HL-60/S4 treated with retinoic acid at 250 ng/mL for 4 days and 3 days (cell line): ENCODE measurements at regions not wholly inside any gene's neighbourhood (a gene's known extent, or its start where the extent isn't known, plus 50 kb on each side); places are given as distances from the start of the nearest gene placed in this dataset.
"Not testable (repeated sequence)": the region's sequence is repeated elsewhere in the genome, so short reads cannot be mapped to it uniquely, and the experiment has no call there.

Experiments
- in situ Hi-C: fragments of 300-500 bp; cut with MboI; formaldehyde crosslinking; loops from 2 replicates; pipeline ENCODE4 v1.7.0; 2022; ENCODE audit warnings: low sequenced_read_pairs

GRCh38 chr6:16953446-16953845, 148.4 kb upstream of the STMND1 start:
- in situ Hi-C loops, result loop anchor here (25.0 kb wide), 1 partner anchor 616 kb away; no protein-coding TSS in a partner anchor

GRCh38 chr6:16950825-16951495, 150.9 kb upstream of the STMND1 start:
- in situ Hi-C loops, result loop anchor here (25.0 kb wide), 1 partner anchor 614 kb away; no protein-coding TSS in a partner anchor

- in situ Hi-C loops, result loop anchor here (25.0 kb wide), 1 partner anchor 613 kb away; no protein-coding TSS in a partner anchor
Observed at GRCh38 chr6:16950302-16950701, 151.5 kb upstream of the STMND1 start.

DNA sequence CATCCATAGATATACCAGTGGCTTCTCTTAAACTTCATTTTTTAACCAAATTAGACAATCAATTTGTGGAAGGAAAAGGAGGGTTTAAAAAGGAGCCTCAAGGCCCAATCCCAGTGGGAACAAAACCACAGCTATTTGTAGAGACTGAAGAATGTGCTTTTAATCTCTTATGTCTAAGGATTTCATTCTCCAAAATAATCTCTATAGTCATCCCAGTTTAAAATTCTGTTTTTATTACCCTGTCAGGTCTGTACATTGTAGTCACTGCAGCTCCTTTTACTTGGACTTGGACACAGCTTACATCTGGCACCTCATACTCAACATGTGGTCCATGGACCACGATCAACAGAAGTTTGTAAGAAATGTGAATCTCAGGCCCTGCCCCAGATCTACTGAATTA, 152.1 kb upstream of the STMND1 start:
- in situ Hi-C loops, result loop anchor here (25.0 kb wide), 1 partner anchor 612 kb away; no protein-coding TSS in a partner anchor

- in situ Hi-C loops, result no loop called here
Observed at GRCh38 chr6:16948396-16948795, 153.5 kb upstream of the STMND1 start.

- in situ Hi-C loops, result no loop called here
Observed at GRCh38 chr6:16947375-16948015, 154.4 kb upstream of the STMND1 start.

- in situ Hi-C loops, result no loop called here
Observed at GRCh38 chr6:16944596-16944995, 157.3 kb upstream of the STMND1 start.

DNA sequence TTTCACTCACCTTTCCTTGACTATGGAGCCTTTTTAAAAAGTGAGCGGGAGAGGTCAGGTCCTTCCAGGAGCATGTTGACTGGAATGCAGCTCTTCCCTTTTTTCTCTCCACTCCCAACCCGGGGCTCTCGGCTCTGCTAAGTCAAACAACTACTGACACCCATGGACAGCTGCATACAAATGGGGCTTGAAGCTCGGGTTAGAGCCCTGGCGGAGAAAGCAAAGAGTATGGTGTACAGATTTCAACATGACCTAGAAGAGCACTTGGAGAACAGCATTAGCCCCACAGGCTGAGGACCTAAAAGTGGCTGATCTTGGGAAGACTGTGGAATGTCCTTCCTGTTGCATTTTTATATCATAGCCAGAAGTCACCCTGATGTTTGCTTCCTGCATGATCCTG, 162.0 kb upstream of the STMND1 start:
- in situ Hi-C loops, result no loop called here

- in situ Hi-C loops, result no loop called here
Observed at GRCh38 chr6:16939351-16939750, 162.5 kb upstream of the STMND1 start.

- in situ Hi-C loops, result no loop called here
Observed at GRCh38 chr6:16936893-16937292, 165.0 kb upstream of the STMND1 start.

DNA sequence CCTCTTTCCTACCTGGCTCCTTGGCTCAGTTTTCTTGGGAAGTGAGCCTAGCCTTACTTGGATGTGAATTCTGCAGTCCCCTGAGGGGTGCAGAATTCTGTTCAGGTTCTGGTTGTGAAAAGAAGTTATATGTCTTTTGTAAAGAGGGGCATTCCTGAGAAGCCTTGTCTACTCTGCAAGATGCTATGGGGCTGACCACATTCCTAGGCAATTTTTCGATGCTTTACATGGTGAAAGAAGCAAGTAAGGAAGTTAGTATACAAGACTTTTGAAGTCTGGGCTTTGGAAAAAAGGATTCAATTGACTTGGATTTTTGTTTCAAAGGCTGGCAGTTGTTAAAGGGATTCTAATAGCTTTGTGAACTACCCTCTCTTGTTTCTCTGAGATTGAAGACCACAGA, 167.9 kb upstream of the STMND1 start:
- in situ Hi-C loops, result no loop called here

DNA sequence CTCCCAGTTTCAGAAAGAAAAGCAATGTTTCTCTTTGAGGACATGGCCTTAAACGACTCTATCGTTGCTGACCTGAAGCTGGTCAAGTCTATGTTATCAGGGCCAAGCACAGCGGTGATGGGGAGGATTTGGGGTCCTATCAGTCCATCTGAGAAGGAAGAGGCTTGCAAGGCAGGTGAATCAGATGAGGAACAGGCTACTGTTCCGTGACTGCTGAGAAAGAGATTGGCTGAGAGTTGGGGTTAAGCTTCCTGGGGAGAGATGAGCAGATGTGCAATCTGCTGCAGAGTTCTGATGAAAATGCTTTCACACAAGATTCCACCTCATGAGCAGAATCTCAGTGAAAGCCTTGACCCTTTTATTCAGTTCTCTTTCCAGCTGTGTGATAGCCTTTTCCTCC, 168.3 kb upstream of the STMND1 start:
- in situ Hi-C loops, result no loop called here

DNA sequence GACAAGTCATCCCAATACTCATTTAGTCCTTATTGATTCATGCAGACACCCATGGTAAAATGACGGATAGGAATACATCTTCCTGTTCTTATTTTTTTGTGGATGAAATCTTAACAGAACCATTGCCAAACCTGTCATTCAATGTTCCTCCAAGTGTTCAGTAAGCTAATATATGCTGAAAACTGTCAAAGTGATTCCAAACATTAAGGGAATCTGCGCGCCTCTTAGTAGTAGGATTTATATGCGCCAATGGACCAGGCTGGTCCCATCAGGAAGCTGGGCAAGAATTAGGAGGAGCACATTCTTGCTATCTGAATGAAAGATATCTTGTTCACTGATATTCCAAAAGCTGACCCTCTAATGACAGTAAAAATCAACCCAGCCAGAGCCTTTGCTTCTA, 168.9 kb upstream of the STMND1 start:
- in situ Hi-C loops, result no loop called here

DNA sequence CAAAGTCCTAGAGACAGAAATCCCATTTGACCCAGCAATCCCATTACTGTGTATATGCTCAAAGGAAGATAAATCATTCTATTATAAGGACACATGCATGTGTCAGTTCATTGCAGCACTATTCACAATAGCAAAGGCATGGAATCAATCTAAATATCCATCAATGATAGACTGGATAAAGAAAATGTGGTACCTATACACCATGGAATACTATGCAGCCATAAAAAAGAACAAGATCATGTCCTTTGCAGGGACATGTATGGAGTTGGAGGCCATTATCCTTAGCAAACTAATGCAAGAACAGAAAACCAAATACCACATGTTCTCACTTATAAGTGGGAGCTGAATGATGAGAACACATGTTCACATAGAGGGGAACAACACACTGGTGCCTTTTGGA, 169.8 kb upstream of the ATXN1 start:
- in situ Hi-C loops, result not testable (repeated sequence)

GRCh38 chr6:16930432-16930831, 169.2 kb upstream of the ATXN1 start:
- in situ Hi-C loops, result no loop called here

DNA sequence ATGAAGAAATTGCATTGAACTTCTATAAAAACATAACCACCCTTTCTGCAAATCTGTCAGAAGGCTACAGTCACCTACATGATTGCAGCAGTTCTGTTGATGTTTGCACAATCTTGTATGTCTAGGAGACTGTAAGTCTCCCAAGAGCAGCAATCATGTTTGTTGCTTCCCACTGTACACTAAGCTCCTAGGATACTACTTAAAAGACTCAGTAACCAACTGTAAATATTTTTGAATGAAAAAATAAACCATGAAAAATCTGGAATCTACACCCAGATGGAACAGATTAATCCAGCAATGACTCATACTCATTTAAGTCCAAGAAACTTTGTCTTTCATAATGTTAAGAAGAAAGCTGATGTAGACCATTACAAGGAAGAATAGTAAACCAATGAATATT, 168.5 kb upstream of the ATXN1 start:
- in situ Hi-C loops, result no loop called here

DNA sequence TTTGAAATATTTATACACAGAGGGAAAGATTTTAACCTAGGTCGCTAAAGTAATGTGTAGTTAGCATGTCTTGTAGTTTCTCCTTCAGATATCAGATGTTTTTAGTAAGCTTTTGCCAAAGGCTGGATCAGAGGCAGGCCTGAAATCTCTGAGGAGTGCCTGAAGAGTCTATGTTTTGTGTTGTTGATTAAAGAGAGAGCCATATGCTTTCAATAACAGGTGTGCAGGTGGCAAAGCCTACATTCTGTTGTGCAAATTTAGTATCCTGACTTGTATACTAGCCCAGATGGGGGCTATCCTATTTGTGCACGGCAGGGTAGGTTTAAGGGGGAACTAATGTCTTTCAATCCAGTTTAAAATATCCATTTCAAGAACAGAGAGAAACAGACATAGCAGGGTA, 167.1 kb upstream of the ATXN1 start:
- in situ Hi-C loops, result no loop called here

- in situ Hi-C loops, result no loop called here
Observed at GRCh38 chr6:16927205-16927604, 165.9 kb upstream of the ATXN1 start.

GRCh38 chr6:16925461-16925860, 164.2 kb upstream of the ATXN1 start:
- in situ Hi-C loops, result no loop called here

DNA sequence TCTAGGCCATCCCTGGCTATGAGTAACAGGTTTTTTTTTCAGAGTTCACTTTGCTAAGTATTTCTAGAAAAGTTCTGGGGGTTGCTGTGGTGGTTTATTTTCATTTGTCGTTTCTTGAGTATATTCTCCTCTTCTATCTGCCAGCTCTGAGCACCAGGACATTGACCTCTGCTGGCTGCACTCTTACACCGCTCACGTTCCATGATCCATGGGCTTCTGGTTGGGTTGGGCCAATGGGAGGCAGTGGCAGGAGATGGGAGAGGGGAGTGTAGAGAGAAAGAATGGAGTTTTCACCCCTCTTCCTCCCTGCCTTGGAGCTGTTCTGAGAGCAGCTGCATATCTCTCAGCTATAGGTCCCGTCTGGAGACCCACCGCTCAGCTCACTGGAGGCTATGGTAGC, 161.0 kb upstream of the ATXN1 start:
- in situ Hi-C loops, result no loop called here

DNA sequence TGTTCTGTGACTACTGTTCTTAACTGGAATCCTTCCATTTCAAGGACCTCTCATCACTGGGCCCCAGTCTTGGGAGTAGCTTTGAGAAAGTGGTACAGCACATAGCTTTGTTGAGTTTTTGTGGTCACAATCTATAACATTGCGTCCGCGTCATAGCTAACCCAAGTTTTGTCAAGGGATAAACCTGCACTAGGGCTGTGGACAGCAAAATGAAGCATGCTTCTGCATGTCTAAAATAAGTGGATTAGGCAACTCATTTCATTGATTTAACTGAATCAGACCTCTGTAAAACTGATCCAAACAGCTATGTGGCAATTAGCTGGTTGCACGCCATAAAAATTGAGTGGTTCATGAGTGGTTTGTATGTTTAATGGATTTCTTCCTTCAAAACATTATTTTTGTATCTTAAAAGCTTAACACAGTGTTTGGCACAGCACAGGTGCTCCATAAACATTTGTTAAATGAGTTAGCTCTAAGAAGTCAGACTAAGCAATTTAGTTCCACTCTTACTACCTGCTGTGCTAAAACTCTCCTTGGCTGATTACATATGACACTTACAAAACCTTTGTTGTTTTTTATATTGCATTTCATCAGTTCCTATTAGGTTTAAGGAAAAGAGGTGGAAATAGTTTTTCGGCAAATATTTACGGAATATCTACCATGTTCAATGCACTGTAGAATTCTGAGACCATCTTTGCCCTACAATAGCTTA, 160.3 kb upstream of the ATXN1 start:
- in situ Hi-C loops, result no loop called here

DNA sequence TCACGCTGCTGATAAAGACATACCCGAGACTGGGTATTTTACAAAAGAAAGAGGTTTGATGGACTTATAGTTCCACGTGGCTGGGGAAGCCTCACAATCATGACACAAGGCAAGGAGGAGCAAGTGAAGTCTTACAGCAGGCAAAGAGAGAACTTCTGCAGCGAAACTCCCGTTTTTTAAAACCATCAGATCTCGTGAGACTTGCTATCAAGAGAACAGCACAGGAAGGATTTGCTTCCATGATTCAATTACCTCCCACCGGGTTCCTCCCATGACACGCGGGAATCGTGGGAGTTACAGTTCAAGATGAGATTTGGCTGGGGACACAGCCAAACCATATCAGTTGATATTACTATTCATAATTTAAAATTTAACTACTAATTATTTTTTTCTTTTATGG, 157.3 kb upstream of the ATXN1 start:
- in situ Hi-C loops, result no loop called here
